ENCODE measurements at regions not wholly inside any gene's neighbourhood (a gene's known extent, or its start where the extent isn't known, plus 50 kb on each side); places are given as distances from the start of the nearest gene placed in this dataset.

GRCh38 chr1:238562341-238562740 is 671.6 kb upstream of the ZP4 start:
- Histone ChIP-seq H3K36me3 (no peaks in the 10 kb centered on the region), H3K27ac (no peak overlapping the region), H3K4me1 (no peaks in the 10 kb centered on the region), H3K4me3 (no peak overlapping the region), H3K9me3 (no peaks in the 10 kb centered on the region), H3K27me3 (no peaks in the 10 kb centered on the region)
- no peak for TF ChIP-seq CTCF (IDR thresholded peaks at IDR 0.05)
- no peak for DNase-seq (ENCODE audit: low spot score)

- Histone ChIP-seq H3K9me3 (no peaks in the 10 kb centered on the region), H3K36me3 (no peaks in the 10 kb centered on the region), H3K27ac (no peak overlapping the region), H3K4me3 (no peak overlapping the region), H3K27me3 (no peaks in the 10 kb centered on the region), H3K4me1 (no peaks in the 10 kb centered on the region)
- DNase-seq (ENCODE audit: low spot score): no peak
- TF ChIP-seq CTCF (IDR thresholded peaks at IDR 0.05): no peak
These were observed 668.0 kb upstream of the ZP4 start for GRCh38 chr1:238558746-238559145.

GRCh38 chr1:238558156-238558555 is 667.4 kb upstream of the ZP4 start:
- no peak overlapping the region for H3K27ac ChIP-seq
- H3K27me3 ChIP-seq: no peaks in the 10 kb centered on the region
- DNase-seq (ENCODE audit: low spot score): no peak
- H3K4me3 ChIP-seq: no peak overlapping the region
- no peaks in the 10 kb centered on the region for H3K9me3 ChIP-seq
- no peak for TF ChIP-seq CTCF (IDR thresholded peaks at IDR 0.05)
- H3K36me3 ChIP-seq: no peaks in the 10 kb centered on the region
- H3K4me1 ChIP-seq: no peaks in the 10 kb centered on the region

- no peak for DNase-seq (ENCODE audit: low spot score)
- H3K36me3 ChIP-seq: no peaks in the 10 kb centered on the region
- no peaks in the 10 kb centered on the region for H3K27me3 ChIP-seq
- no peak for TF ChIP-seq CTCF (IDR thresholded peaks at IDR 0.05)
- no peaks in the 10 kb centered on the region for H3K4me1 ChIP-seq
- H3K4me3 ChIP-seq: no peak overlapping the region
- H3K27ac ChIP-seq: no peak overlapping the region
- H3K9me3 ChIP-seq: no peaks in the 10 kb centered on the region
These were observed 661.5 kb upstream of the ZP4 start for GRCh38 chr1:238552271-238552670.

GRCh38 chr1:238549137-238549536 is 658.4 kb upstream of the ZP4 start:
- no peaks in the 10 kb centered on the region for H3K9me3 ChIP-seq
- H3K4me3 ChIP-seq: no peak overlapping the region
- no peaks in the 10 kb centered on the region for H3K27me3 ChIP-seq
- TF ChIP-seq CTCF (IDR thresholded peaks at IDR 0.05): no peak
- H3K4me1 ChIP-seq: no peaks in the 10 kb centered on the region
- no peak overlapping the region for H3K27ac ChIP-seq
- no peak for DNase-seq (ENCODE audit: low spot score)
- no peaks in the 10 kb centered on the region for H3K36me3 ChIP-seq

GRCh38 chr1:238546118-238546517 is 655.4 kb upstream of the ZP4 start:
- Histone ChIP-seq H3K9me3 (no peaks in the 10 kb centered on the region), H3K27me3 (no peaks in the 10 kb centered on the region), H3K4me1 (no peaks in the 10 kb centered on the region), H3K27ac (no peak overlapping the region), H3K36me3 (no peaks in the 10 kb centered on the region), H3K4me3 (no peak overlapping the region)
- no peak for DNase-seq (ENCODE audit: low spot score)
- no peak for TF ChIP-seq CTCF (IDR thresholded peaks at IDR 0.05)
